Uterus (tissue), 2 donors: ENCODE measurements at regions not wholly inside any gene's neighbourhood (a gene's known extent, or its start where the extent isn't known, plus 50 kb on each side); places are given as distances from the start of the nearest gene placed in this dataset.

ENCODE experiments used
- CTCF ChIP-seq, 4 experiments: fragments of 200-600 bp in 2 of 4; fragments of 450-650 bp in 2 of 4; sonication (generic) in 2 of 4; IDR thresholded peaks; one replicate each; pipeline ENCODE4 v1.5.1; 2016 to 2019; ENCODE audit warnings: antibody characterized with exemption in 4 of 4, mild to moderate bottlenecking in 2 of 4, moderate library complexity in 1 of 4
- POLR2A ChIP-seq, 2 donors: fragments of 450-650 bp; IDR thresholded peaks; one replicate each; pipeline ENCODE4 v1.6.1; 2016; ENCODE audit warnings: antibody characterized with exemption in 2 of 2, mild to moderate bottlenecking in 1 of 2, moderate library complexity in 1 of 2

- TF ChIP-seq CTCF (IDR thresholded peaks at IDR 0.05) (no peak), POLR2A (IDR thresholded peaks at IDR 0.05) (no peak)
These were observed 444.4 kb downstream of the SPATA31A7 start for GRCh38 chr9:61634192-61634591.
